Loucy (cell line): ENCODE measurements at regions not wholly inside any gene's neighbourhood (a gene's known extent, or its start where the extent isn't known, plus 50 kb on each side); places are given as distances from the start of the nearest gene placed in this dataset.

Experiments used
- EZH2phosphoT487 ChIP-seq: fragments of 200-600 bp; IDR thresholded peaks from 2 replicates; pipeline ENCODE4 v1.6.1; 2018; ENCODE audit warnings: antibody characterized with exemption, mild to moderate bottlenecking, moderate library complexity, borderline replicate concordance
- TF ChIP-seq, protein P1 (sequence below): fragments of 200-600 bp; sonication (generic); conservative IDR thresholded peaks from 2 replicates; pipeline ENCODE4 v1.5.1; 2014; ENCODE audit warnings: mild to moderate bottlenecking, antibody characterized with exemption, low read length

DNA sequence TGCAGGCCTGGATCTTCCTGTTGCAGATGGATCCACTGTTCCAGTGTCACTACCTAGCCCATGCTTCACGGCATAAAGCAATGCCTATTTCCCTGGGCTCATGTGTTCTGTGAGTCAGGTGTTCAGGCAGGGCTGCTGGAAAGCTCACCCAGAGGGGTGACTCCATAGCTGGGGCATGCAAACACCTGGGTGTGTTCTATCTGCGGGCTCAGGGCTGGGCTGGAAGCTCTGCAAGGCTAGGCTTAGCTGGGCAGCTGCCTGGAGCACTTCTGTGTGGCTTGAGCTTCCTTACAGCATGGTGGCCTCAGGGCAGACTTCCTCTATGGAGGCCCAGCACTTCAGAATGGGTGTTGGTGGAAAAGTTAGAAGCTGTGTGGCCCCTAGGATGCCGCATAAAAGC is 139.9 kb downstream of the GADD45G start:
- TF ChIP-seq, protein P1, sequence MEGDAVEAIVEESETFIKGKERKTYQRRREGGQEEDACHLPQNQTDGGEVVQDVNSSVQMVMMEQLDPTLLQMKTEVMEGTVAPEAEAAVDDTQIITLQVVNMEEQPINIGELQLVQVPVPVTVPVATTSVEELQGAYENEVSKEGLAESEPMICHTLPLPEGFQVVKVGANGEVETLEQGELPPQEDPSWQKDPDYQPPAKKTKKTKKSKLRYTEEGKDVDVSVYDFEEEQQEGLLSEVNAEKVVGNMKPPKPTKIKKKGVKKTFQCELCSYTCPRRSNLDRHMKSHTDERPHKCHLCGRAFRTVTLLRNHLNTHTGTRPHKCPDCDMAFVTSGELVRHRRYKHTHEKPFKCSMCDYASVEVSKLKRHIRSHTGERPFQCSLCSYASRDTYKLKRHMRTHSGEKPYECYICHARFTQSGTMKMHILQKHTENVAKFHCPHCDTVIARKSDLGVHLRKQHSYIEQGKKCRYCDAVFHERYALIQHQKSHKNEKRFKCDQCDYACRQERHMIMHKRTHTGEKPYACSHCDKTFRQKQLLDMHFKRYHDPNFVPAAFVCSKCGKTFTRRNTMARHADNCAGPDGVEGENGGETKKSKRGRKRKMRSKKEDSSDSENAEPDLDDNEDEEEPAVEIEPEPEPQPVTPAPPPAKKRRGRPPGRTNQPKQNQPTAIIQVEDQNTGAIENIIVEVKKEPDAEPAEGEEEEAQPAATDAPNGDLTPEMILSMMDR: no peak
- no peak for TF ChIP-seq EZH2phosphoT487
